Activated CD8-positive, alpha-beta T cell treated with anti-CD3 and anti-CD28 coated beads, Interleukin-2, amount 10 ng/mL, durations not matched to agents 7 days and 5 days (primary cell): ENCODE measurements at regions not wholly inside any gene's neighbourhood (a gene's known extent, or its start where the extent isn't known, plus 50 kb on each side); places are given as distances from the start of the nearest gene placed in this dataset.

Source experiments
- ATAC-seq: fragments of 150-1000 bp; cut with Tn5 transposase; one replicate; pipeline ENCODE4 v1.10.0; 2021; ENCODE audit warnings: moderate library complexity
- CTCF ChIA-PET: fragments of 350-600 bp; sonication (Branson Sonifier 250); formaldehyde crosslinking; loops from one replicate; lab custom pipeline; 2021; ENCODE audit warnings: antibody characterized with exemption; lab: Charles Lee
- POLR2A ChIA-PET: fragments of 350-600 bp; sonication (Branson Sonifier 250); formaldehyde crosslinking; loops from one replicate; lab custom pipeline; 2021; ENCODE audit warnings: antibody characterized with exemption; lab: Charles Lee
- DNase-seq: peaks from one replicate; pipeline ENCODE4 v3.0.0-alpha.2; 2020
- H3K27ac Mint-ChIP-seq: one replicate; pipeline ENCODE4 v1.8.0; 2021; ENCODE audit warnings: mild to moderate bottlenecking, mixed read lengths
- H3K27me3 Mint-ChIP-seq: one replicate; pipeline ENCODE4 v1.8.0; 2021; ENCODE audit warnings: low read depth, mixed read lengths
- H3K36me3 Mint-ChIP-seq: one replicate; pipeline ENCODE4 v1.8.0; 2021; ENCODE audit warnings: low read depth, mixed read lengths
- H3K4me1 Mint-ChIP-seq: one replicate; pipeline ENCODE4 v1.8.0; 2021; ENCODE audit warnings: low read depth, mixed read lengths
- H3K4me3 Mint-ChIP-seq: one replicate; pipeline ENCODE4 v1.8.0; 2021; ENCODE audit warnings: mild to moderate bottlenecking, mixed read lengths
- H3K9me3 Mint-ChIP-seq: one replicate; pipeline ENCODE4 v1.8.0; 2022; ENCODE audit warnings: mixed read lengths; ENCODE audit not compliant: insufficient read depth

DNA sequence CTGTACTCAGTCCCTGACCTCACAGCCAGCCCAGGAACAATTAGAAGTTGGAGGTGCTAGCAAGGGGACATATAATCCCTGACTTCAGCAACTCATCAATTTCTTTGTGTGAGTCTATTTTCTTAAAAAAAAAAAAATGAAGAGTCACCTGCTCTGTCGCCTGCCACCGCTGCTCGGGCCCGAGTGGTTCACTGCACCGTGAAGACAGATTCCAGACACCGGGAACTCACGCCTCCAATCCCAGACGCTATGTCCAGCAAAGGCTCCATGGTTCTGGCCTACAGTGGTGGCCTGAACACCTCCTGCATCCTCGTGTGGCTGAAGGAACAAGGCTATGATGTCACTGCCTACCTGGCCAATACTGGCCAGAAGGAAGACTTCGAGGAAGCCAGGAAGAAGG, 606.6 kb downstream of the PRELID2 start:
- CTCF ChIA-PET: no interaction called here
- H3K27me3 Mint-ChIP-seq: no peaks in the 10 kb centered on the region
- no peaks in the 10 kb centered on the region for H3K4me1 Mint-ChIP-seq
- no peaks in the 10 kb centered on the region for H3K9me3 Mint-ChIP-seq
- ATAC-seq (no peak), DNase-seq (no peak)
- no peaks in the 10 kb centered on the region for H3K36me3 Mint-ChIP-seq
- H3K4me3 Mint-ChIP-seq: no peak overlapping the region
- POLR2A ChIA-PET: no interaction called here
- H3K27ac Mint-ChIP-seq: no peak overlapping the region

DNA sequence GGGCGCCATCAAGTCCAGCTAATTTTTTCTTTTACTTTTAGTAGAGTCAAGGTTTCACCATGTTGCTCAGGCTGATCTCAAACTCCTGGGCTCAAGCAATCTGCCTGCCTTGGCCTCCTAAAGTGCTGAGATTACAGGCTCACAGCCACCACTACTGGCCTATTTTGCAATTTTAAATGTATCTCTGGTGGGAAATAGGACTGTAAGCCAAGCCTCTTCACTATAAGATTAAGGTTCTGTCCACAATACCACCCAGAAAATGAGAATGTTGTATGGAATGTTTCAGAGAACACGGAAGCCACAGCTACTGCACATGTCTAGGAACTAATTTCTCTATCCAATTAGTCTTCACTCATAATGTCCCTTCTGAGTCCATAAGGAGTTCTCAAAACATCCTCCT, 607.3 kb downstream of the PRELID2 start:
- no peak overlapping the region for H3K27ac Mint-ChIP-seq
- ATAC-seq: no peak
- ChIA-PET CTCF (no interaction called here), POLR2A (no interaction called here)
- H3K9me3 Mint-ChIP-seq: no peaks in the 10 kb centered on the region
- H3K27me3 Mint-ChIP-seq: no peaks in the 10 kb centered on the region
- H3K36me3 Mint-ChIP-seq: no peaks in the 10 kb centered on the region
- DNase-seq: no peak
- H3K4me1 Mint-ChIP-seq: no peaks in the 10 kb centered on the region
- H3K4me3 Mint-ChIP-seq: no peak overlapping the region

DNA sequence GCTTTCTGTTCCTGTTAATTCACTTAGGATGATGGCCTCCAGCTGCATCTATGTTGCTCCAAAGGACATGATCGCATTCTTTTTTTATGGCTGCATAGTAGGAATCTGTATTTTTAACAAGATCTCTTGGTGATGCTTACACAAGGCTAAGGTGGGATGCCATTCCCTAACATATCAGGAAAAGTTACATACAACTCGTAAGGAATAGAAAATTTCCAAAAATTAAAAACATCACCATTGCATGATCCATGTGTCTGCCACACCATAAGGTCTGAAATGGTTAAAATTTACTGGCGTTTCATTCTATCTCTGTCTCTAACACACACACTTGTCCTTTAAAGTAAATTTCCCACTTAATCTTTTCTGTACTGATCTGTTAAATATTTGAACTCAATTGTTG, 608.4 kb downstream of the PRELID2 start:
- H3K9me3 Mint-ChIP-seq: no peaks in the 10 kb centered on the region
- POLR2A ChIA-PET: no interaction called here
- no peaks in the 10 kb centered on the region for H3K36me3 Mint-ChIP-seq
- H3K4me3 Mint-ChIP-seq: no peak overlapping the region
- H3K27ac Mint-ChIP-seq: no peak overlapping the region
- DNase-seq (no peak), ATAC-seq (no peak)
- H3K4me1 Mint-ChIP-seq: no peaks in the 10 kb centered on the region
- H3K27me3 Mint-ChIP-seq: no peaks in the 10 kb centered on the region
- CTCF ChIA-PET: no interaction called here

DNA sequence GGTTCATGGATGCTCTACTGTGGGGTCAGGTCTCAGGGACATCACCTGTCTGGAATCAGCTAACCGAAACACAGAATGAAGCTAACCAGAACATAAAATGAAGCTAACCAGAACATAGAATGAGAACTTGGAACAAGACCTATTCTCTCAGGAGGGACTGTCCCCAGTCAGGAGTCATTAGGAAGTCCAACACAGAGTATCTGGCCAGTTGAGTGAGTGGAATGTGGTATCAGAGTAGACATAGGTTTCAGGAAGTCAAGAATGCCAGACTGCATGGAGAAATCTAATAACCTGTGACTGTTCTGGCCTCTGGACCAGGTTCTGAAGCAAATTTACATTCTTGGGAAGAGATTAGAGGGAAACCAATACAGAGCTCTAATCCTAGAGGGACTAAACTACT, 609.6 kb downstream of the PRELID2 start:
- DNase-seq (no peak), ATAC-seq (no peak)
- no peaks in the 10 kb centered on the region for H3K9me3 Mint-ChIP-seq
- H3K4me1 Mint-ChIP-seq: no peaks in the 10 kb centered on the region
- no peak overlapping the region for H3K27ac Mint-ChIP-seq
- CTCF ChIA-PET: no interaction called here
- H3K27me3 Mint-ChIP-seq: no peaks in the 10 kb centered on the region
- POLR2A ChIA-PET: no interaction called here
- no peak overlapping the region for H3K4me3 Mint-ChIP-seq
- H3K36me3 Mint-ChIP-seq: no peaks in the 10 kb centered on the region

- ChIA-PET POLR2A (no interaction called here), CTCF (no interaction called here)
These were observed 611.6 kb downstream of the PRELID2 start for GRCh38 chr5:145223582-145223981.

DNA sequence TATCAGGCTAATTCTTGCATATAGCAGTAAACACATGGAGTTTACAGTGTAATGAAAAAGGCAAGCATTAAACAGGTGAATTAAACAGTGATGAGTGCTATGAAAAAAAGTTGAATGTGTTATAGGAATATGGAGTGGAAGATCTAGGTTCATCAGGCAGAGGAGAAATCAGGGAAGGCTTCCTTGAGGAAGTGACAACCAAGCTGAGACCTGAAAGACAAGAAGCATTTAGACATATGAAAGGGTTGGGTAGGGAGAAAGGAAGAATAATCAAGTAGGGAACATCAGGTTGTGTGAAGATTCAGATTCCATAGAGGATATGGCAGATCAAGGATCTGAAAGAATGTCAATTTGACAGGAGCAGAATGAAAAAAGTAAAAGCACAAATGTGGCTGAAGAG, 612.5 kb downstream of the PRELID2 start:
- no peak overlapping the region for H3K27ac Mint-ChIP-seq
- CTCF ChIA-PET: no interaction called here

More at GRCh38 chr5:145223582-145223981, 611.6 kb downstream of the PRELID2 start:
- no peak overlapping the region for H3K27ac Mint-ChIP-seq
- ATAC-seq (no peak), DNase-seq (no peak)
- H3K4me1 Mint-ChIP-seq: no peaks in the 10 kb centered on the region
- no peaks in the 10 kb centered on the region for H3K36me3 Mint-ChIP-seq
- no peaks in the 10 kb centered on the region for H3K9me3 Mint-ChIP-seq
- H3K27me3 Mint-ChIP-seq: no peaks in the 10 kb centered on the region
- no peak overlapping the region for H3K4me3 Mint-ChIP-seq

DNA sequence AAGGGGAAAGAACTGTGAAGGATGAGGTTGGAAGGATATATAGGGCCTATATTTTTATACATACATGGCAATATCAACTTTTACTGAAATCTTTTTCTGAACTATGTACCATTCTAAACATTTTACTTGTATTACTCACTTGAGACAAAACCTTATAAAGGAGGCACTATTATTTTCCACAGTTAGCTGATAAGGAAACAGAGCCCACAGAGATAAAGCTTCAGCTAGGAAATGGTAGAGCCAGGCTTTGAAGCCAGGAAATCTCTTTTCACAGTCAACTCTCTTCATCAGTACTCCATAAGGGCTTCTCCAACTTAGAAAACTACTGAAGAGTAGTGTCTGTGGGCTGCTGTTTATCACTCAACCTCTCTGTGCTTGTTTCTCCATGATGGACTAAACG, 613.7 kb downstream of the PRELID2 start:
- CTCF ChIA-PET: no interaction called here
- POLR2A ChIA-PET: no interaction called here
- H3K27me3 Mint-ChIP-seq: no peaks in the 10 kb centered on the region

More for the DNA sequence above, 612.5 kb downstream of the PRELID2 start:
- no peaks in the 10 kb centered on the region for H3K4me1 Mint-ChIP-seq
- POLR2A ChIA-PET: no interaction called here
- ATAC-seq (no peak), DNase-seq (no peak)
- no peaks in the 10 kb centered on the region for H3K27me3 Mint-ChIP-seq
- H3K36me3 Mint-ChIP-seq: no peaks in the 10 kb centered on the region
- H3K4me3 Mint-ChIP-seq: no peak overlapping the region
- H3K9me3 Mint-ChIP-seq: no peaks in the 10 kb centered on the region

DNA sequence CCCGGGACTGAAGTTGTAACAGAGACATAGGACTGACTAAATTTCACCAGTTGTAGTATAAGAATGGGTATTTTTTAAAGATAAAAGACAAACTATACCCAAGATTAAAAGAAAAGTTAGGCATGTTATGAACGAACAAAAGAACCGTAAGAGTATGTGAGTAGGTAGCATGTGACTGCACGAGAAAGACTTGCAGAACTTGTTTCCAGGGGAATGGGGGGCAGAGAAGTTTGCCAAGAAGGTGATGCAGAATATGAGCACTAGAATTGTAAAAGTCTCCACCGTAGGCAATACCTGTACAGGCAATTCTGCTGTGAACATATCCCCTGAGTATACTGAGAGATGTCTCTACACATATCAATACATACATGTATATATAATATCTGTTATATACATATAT, 614.7 kb downstream of the PRELID2 start:
- Mint-ChIP-seq H3K4me3 (no peak overlapping the region), H3K27me3 (no peaks in the 10 kb centered on the region), H3K4me1 (no peaks in the 10 kb centered on the region), H3K27ac (no peak overlapping the region), H3K36me3 (no peaks in the 10 kb centered on the region), H3K9me3 (no peaks in the 10 kb centered on the region)
- POLR2A ChIA-PET: no interaction called here
- DNase-seq (no peak), ATAC-seq (no peak)
- CTCF ChIA-PET: no interaction called here

More for the DNA sequence above, 613.7 kb downstream of the PRELID2 start:
- Mint-ChIP-seq H3K4me3 (no peak overlapping the region), H3K4me1 (no peaks in the 10 kb centered on the region), H3K36me3 (no peaks in the 10 kb centered on the region), H3K27ac (no peak overlapping the region), H3K9me3 (no peaks in the 10 kb centered on the region)
- DNase-seq: no peak
- ATAC-seq: no peak

- no peak overlapping the region for H3K27ac Mint-ChIP-seq
- ATAC-seq: no peak
- H3K36me3 Mint-ChIP-seq: no peaks in the 10 kb centered on the region
- ChIA-PET POLR2A (no interaction called here), CTCF (no interaction called here)
- H3K9me3 Mint-ChIP-seq: peaks cover 7% of the 10 kb centered on the region
- H3K27me3 Mint-ChIP-seq: no peaks in the 10 kb centered on the region
- no peaks in the 10 kb centered on the region for H3K4me1 Mint-ChIP-seq
- DNase-seq: no peak
- no peak overlapping the region for H3K4me3 Mint-ChIP-seq
These were observed 616.2 kb downstream of the PRELID2 start for GRCh38 chr5:145218982-145219381.

DNA sequence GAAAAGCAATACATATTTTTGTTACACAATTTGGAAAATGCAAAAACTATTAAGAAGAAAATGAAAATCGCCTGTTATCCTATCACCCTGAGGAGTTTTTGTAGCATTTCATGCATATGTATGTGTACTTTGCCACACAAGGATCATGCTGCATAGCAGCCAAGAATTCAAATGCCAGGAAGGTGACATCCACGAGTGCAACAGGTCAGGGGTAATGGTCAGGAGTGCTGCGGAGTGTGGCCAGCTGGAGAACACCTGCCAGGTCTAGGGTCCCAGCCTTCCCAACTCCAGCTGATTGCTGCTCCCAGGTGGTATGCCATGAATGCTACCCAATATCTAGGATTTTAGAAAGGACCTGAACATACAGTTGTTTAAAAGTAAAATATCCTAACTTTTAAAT, 617.1 kb downstream of the PRELID2 start:
- no peaks in the 10 kb centered on the region for H3K36me3 Mint-ChIP-seq
- H3K9me3 Mint-ChIP-seq: peaks cover 11% of the 10 kb centered on the region
- no peak overlapping the region for H3K27ac Mint-ChIP-seq
- DNase-seq (no peak), ATAC-seq (no peak)
- H3K27me3 Mint-ChIP-seq: no peaks in the 10 kb centered on the region
- H3K4me1 Mint-ChIP-seq: no peaks in the 10 kb centered on the region
- ChIA-PET CTCF (no interaction called here), POLR2A (no interaction called here)
- H3K4me3 Mint-ChIP-seq: no peak overlapping the region

GRCh38 chr5:145210020-145210419, 625.1 kb downstream of the PRELID2 start:
- ATAC-seq (no peak), DNase-seq (no peak)
- CTCF ChIA-PET: no interaction called here
- Mint-ChIP-seq H3K4me3 (no peak overlapping the region), H3K4me1 (no peaks in the 10 kb centered on the region), H3K27ac (no peak overlapping the region), H3K9me3 (peaks cover 23% of the 10 kb centered on the region), H3K27me3 (no peaks in the 10 kb centered on the region), H3K36me3 (no peaks in the 10 kb centered on the region)
- POLR2A ChIA-PET: no interaction called here

DNA sequence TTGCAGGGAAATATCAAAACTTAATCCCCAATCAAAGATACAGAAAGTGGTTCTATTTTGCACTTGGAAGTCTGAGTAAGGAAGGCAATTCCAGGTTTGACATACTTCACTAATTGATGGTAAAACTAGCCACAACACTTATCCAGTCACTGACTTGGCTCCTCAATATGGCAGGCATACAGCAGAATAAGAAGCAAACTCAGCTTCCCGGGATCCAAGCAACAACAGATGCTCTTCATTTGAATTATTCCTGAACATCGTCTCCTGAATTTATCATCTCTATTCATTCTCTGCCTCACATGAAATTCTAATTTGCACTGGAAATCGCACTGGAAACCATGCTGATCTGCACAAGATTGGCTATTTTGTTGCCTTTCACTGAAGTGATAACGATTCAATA, 629.6 kb downstream of the PRELID2 start:
- H3K27ac Mint-ChIP-seq: no peak overlapping the region

GRCh38 chr5:145204743-145205142, 630.4 kb downstream of the PRELID2 start:
- H3K4me3 Mint-ChIP-seq: no peak overlapping the region
- no peaks in the 10 kb centered on the region for H3K4me1 Mint-ChIP-seq
- no peak for ATAC-seq
- peaks cover 6% of the 10 kb centered on the region for H3K9me3 Mint-ChIP-seq
- H3K27ac Mint-ChIP-seq: no peak overlapping the region
- CTCF ChIA-PET: no interaction called here
- POLR2A ChIA-PET: no interaction called here
- H3K27me3 Mint-ChIP-seq: no peaks in the 10 kb centered on the region
- DNase-seq: no peak
- H3K36me3 Mint-ChIP-seq: no peaks in the 10 kb centered on the region

More for the DNA sequence above, 629.6 kb downstream of the PRELID2 start:
- H3K9me3 Mint-ChIP-seq: peaks cover 6% of the 10 kb centered on the region
- ChIA-PET CTCF (interaction anchor here (0.7 kb wide), 1 partner anchor 450 kb away, joined by 3 read pairs; no protein-coding TSS in a partner anchor), POLR2A (no interaction called here)
- no peaks in the 10 kb centered on the region for H3K27me3 Mint-ChIP-seq
- no peaks in the 10 kb centered on the region for H3K4me1 Mint-ChIP-seq
- no peaks in the 10 kb centered on the region for H3K36me3 Mint-ChIP-seq
- ATAC-seq (no peak), DNase-seq (no peak)
- H3K4me3 Mint-ChIP-seq: no peak overlapping the region
